PC-3 (cell line): ENCODE measurements at regions not wholly inside any gene's neighbourhood (a gene's known extent, or its start where the extent isn't known, plus 50 kb on each side); places are given as distances from the start of the nearest gene placed in this dataset.

Experiments
- EZH2 ChIP-seq: fragments of 300-600 bp; sonication (generic); IDR thresholded peaks from one replicate; pipeline ENCODE4 v1.6.1; 2017; ENCODE audit warnings: antibody characterized with exemption, mild to moderate bottlenecking, low read length; ENCODE audit not compliant: unreplicated experiment
- EZH2phosphoT487 ChIP-seq: fragments of 300-600 bp; sonication (generic); IDR thresholded peaks from 2 replicates; pipeline ENCODE4 v1.6.1; 2018; ENCODE audit warnings: mild to moderate bottlenecking, antibody characterized with exemption, low read length, borderline replicate concordance
- TF ChIP-seq, protein P1 (sequence below): fragments of 300-600 bp; sonication (generic); conservative IDR thresholded peaks from 2 replicates; pipeline ENCODE4 v1.5.1; 2017; ENCODE audit warnings: antibody characterized with exemption, low read depth, mild to moderate bottlenecking, low read length

GRCh38 chr6:119476024-119476423 lies 126.5 kb upstream of the MAN1A1 start:
- no peak for TF ChIP-seq EZH2phosphoT487
- TF ChIP-seq, protein P1, sequence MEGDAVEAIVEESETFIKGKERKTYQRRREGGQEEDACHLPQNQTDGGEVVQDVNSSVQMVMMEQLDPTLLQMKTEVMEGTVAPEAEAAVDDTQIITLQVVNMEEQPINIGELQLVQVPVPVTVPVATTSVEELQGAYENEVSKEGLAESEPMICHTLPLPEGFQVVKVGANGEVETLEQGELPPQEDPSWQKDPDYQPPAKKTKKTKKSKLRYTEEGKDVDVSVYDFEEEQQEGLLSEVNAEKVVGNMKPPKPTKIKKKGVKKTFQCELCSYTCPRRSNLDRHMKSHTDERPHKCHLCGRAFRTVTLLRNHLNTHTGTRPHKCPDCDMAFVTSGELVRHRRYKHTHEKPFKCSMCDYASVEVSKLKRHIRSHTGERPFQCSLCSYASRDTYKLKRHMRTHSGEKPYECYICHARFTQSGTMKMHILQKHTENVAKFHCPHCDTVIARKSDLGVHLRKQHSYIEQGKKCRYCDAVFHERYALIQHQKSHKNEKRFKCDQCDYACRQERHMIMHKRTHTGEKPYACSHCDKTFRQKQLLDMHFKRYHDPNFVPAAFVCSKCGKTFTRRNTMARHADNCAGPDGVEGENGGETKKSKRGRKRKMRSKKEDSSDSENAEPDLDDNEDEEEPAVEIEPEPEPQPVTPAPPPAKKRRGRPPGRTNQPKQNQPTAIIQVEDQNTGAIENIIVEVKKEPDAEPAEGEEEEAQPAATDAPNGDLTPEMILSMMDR, result no peak
- no peak for TF ChIP-seq EZH2
